GM19351 (cell line): ENCODE measurements at regions not wholly inside any gene's neighbourhood (a gene's known extent, or its start where the extent isn't known, plus 50 kb on each side); places are given as distances from the start of the nearest gene placed in this dataset.
"Not testable (repeated sequence)": the region's sequence is repeated elsewhere in the genome, so short reads cannot be mapped to it uniquely, and the experiment has no call there.

Source experiments
- ATAC-seq: cut with Tn5 transposase; IDR thresholded peaks from one replicate; pipeline ENCODE4 v1.9.1; 2021; ENCODE audit warnings: mild to moderate bottlenecking, moderate library complexity; ENCODE audit not compliant: unreplicated experiment

DNA sequence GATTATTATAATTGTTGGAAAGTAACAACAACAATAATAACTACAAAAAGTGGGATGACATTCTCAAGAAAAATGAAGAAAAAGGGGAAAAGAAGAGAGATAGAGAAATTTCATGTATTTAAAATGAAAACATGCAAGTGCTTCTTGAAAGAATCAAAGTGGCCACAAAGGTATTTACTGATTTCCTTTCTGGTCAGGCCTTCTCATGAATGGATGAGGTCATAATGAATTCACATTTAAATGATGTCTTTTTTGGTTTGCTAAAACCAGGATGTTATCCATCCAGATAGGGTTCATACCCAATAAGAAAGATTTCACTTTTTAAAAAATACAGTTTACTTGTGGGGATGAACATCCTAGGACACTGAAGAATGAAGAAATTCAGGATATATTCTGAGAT, 446.4 kb upstream of the PTGER4 start:
- ATAC-seq, result no peak

DNA sequence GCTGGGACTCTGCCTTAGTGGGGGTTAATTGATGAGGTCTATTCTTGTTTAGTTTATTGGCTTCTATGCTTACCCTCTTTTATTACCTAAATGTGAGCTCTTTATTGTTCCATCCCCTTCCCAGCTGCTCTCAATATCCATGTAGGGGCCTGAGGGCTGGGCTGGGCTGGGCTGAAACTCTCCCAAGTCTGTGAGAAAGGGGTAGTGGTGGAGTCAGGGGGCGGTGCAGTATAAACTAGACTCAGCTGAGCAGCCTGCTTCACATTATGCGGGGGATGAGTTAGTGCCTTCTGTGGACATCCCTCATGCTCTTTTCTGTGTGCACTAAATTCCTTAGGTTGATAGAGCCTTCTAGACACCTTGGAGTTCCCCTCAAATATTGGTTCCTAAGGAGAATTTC, 451.8 kb upstream of the PTGER4 start:
- no peak for ATAC-seq

DNA sequence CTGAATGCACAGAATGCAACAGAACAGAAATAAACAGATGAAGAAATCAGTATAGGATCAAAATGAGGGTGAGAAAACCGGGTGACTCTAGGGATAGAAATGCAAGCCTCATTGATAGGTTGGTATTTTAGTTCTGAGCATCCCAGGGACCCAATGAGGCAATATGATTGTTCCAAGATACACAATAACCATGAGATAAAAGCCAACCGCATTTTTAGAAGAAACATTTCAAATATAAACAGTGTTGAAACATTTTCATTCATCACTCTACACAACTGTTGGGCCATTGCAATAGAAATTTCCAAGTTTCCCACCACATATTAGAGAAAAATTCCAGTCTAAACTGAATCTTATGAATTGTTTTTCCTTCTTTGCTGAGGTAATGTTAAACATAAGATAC, 452.3 kb upstream of the PTGER4 start:
- ATAC-seq, result no peak

DNA sequence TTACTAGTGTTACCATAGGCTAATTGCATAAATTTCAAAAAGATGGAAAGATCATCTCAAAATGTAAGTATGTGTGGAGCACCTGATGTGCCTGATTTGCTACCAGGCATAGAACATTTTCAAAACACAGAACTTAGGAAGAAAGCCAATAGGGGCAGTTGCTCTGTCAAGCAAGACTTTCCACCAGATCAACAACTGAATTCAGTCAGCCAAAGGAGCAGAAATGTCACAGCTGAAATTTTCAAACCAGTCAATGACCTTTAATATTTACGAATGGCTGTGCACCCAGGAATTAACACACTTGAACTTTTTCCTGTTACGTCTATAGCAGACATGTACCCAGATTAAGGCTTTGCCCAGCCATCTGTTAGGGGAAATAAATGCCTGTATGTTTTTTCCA, 452.8 kb upstream of the PTGER4 start:
- no peak for ATAC-seq

DNA sequence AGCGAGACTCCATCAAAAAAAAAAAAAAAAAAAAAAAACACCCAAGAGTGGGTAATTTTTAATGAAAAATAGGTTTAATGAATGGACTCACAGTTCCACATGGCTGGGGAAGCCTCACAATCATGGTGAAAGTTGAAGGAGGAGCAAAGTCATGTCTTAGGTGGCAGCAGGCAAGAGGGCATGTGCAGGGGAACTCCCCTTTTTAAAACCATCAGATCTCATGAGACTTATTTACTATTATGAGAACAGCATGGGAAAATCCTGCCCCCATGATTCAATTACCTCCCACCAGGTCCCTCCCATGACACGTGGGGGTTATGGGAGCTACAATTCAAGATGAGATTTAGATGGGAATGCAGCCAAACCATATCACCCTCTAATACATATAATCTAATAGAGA, 454.6 kb upstream of the PTGER4 start:
- not testable (repeated sequence) for ATAC-seq

DNA sequence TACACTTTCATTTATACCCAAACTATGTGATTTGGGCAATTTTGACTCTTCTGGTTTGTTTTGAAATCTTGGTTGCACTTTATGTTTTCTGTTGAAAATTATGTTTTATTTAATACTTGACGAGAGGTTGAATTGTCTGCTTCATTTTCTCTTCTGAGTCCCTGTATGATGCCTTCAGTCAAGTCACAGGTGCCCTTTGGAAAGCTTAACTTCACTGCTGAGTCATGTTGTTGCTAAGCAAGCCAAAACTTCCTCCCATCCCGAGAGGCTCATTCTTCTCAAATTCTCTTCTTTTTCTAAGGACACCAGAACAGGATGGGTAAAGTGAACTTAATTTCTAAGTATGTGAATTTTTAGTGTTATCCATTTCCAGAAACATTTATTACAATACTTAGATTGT, 455.3 kb upstream of the PTGER4 start:
- ATAC-seq, result peak; percentile 23

DNA sequence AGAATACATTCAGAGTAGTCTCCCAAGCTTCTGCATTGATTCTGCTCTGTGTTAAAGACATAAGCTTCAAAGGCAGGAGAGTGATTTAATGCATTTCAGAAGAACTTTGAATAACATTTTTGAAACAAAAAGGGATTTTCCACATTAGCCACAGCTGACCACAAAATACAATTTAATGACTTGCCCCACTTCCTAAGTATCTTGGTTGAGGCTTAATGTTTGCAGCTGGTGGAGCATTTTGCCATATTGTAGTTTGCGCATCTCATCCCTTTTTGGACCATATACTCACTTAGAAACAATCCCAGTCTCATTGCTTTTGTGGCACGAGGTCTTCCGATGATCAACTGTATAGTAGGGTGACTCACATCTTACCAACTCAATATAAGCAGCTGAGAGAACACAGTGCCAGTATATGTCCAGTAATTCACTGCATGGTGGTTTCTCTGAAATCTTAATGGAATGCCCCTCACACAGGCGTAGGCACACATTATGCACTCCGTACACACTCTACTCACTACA, 455.8 kb upstream of the PTGER4 start:
- ATAC-seq, result peak; percentile 63

DNA sequence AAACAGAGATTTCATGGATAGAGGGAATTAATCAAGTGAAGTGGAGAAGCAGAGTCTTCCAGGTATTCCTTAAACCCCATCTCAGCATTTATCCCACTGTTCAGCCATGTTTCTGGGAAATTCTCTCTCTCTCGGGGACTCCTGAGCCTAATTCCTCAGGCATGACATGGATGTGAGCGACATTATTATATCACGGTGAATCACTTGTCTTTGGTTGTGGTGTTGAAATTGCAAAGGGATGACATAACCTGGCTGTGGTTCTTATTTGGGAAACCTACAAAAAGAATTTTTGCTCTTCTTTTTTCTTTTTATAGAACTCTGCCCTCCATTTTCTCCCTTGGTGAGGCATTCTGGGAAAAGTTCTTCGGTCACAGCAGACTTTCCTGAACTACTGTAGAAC, 457.9 kb upstream of the PTGER4 start:
- ATAC-seq, result no peak

DNA sequence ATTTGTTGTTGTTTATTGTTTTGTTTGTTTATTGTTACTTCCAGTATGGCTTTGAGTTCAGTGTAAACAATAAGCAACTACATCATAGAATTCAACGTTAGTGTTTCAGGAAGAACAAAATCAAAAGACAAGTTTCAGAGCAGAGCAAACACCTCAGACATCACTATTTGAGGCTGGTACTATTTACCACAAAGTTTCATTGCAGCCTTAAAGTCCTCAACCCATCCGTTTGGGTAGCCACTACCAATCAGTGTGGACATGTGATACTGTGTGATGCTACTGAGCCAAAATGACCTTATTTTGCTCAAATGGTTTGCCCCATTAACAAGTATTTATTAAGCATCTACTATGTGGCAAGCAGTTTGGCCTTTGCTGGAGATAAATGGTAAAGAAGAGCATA, 458.5 kb upstream of the PTGER4 start:
- no peak for ATAC-seq

DNA sequence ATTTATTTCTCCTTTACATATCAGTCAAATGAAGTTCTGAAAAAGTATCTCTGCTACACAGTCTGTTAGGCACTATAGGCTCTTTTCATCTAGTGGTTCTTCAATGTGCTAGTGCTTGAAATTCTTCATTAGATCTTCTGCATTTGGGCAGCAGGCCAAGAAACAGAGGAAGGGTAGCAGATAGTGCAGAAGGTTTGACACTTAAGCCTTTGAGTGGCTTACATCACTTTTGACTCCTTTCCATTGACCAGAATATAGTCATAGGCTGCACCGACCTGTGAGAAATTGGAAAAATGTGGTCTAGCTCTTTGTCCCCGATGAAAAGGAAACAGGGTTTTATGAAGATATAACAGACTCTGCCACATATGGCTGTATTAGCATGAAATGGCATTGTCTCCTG, 459.5 kb upstream of the PTGER4 start:
- ATAC-seq, result no peak

DNA sequence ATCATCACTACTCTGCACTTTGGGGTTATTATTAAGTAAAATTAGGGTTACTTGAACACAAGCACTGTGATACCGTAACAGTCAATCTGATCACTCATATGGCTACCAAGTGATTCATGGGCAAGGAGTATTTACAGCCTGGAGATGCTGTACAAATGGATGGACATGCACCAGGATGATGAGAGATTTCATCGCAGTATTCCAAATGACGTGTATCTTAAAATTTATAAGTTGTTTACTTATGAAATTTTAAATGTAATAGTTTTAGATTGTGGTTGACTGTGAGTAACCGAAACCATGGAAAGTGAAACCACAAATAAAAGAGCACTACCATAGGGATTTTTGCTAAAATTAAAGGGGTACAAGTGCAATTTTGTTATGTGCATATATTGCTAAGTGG, 462.2 kb upstream of the PTGER4 start:
- ATAC-seq, result no peak

DNA sequence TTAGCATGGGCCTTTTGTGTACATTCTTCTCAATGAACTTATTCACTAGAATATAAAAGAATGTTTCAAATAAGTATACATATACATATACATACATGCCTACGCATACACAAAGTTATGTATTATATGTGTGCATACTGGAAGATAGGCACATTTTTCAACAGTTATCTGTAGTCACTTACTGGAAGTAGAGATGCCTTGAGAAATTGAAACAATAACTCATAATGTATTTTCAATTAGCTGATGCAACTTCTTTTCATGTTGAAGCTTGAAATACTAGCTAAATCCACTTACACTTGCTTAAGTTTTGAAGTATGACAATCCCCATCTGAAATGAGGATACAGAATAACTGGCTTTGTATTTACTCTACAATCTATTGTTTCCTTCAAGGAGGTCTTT, 469.0 kb upstream of the PTGER4 start:
- ATAC-seq, result no peak

DNA sequence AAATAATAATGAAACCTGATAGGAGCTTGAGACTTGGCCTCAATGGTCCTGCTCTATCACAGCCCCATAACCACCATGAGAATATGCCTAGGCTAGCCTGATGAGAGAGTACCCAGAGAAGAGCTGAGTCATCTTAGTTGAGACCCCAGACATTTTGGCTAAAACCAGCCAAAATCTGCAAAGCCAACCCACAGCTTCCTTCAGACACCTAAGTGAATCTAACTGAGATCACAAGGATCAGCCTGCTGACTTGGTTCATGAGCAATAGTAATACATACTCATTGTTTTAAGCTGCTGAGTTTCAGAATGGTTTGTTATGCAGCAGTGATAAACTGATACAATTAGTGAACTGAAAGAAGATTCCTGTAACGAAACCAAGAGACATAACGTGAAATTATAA, 473.7 kb upstream of the PTGER4 start:
- no peak for ATAC-seq

DNA sequence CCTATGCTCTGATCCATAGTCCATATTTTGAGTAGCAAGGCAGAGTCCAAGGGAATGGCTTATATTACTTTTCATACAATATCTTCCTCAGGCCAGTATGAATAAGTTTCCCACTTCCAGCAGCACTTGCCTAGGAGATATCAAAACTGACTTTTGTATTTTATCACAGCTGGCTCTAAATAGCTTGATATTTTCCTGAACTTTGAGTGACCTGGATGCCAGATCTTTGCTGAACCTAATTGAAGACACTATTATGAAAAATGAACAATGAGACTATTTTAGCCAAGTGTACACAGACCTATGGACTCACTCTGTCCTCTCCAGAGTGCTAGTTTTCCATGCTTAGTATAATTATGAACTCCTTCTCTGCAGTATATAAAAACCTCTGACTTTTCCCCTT, 475.6 kb upstream of the PTGER4 start:
- no peak for ATAC-seq

DNA sequence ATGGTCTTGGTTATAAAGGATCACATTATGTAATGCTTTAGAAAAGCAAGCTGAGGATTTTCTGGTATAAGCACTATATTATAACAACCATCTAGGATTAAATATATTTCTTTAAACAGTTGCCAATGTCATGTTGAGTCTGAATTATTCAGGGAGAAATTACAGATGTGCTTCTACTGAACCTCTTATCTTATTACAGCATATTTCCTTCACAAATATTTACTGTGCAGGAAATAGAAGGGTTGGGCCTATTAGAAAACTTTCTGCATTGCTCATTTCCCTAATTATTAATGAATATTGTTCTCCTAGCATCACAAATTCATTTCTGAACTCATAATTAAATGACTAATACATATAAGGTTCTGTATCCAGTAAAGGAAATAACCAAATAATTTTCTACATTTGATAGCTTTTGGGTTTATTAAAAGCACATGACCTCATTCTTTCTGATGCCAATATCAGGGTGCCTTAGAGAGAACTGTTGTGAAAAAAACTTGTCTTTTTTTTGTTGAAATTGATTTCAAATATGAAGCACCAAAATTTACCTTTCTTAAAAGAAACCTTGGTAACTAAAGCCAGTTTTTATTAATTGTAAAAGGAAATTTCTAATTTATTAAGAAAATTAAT, 476.8 kb upstream of the PTGER4 start:
- no peak for ATAC-seq

DNA sequence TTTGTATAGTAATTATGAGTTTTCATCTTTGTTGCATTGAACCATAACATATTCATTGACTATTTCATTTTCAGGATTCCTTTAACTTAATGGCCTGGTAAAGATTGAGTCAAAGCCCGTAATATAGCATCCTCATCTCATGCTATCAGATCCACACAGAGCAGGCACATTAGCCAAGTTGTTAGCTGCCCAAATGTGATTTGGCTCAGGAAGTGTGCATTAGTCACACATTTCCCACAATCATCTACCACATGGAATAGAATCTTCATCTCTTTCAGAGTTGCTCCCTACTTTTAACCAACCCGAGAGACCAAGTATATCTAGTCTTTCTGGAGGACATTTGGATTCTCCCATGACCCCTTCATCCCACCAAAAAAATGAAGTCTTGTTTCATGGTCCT, 481.0 kb upstream of the PTGER4 start:
- ATAC-seq, result no peak

DNA sequence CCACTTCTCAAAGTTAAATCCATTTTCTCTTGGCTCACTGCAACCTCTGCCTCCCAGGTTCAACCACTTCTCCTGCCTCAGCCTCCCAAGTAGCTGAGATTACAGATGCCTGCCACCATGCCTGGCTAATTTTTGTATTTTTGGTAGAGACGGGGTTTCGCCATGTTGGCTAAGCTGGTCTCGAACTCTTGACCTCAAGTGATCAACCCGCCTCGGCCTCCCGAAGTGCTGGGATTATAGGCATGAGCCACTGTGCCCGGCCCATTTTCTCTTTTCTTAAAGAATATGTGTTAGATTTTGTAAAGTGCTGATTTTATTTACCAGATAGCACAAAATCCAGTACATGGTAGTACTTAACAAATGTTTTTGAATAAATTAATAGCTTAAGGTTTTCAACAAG, 484.1 kb upstream of the PTGER4 start:
- not testable (repeated sequence) for ATAC-seq

DNA sequence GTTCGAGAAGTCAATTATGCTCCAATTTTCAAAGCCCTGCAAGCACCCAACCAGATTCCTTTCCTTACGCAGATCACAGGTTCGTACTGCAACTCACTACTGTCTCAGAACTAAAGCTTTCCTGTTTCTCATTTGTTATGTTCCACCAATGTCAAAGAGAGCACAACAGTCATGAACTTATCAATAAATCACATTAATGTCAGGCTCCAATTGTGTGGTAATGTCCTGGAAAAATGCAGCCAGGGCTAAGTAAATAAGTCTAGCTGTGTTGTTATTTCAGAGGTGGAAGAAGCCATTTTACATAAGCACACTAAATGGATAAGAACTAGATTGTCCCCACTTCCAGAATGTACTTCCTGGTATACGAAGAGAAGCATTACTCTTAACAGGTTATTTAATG, 488.6 kb upstream of the PTGER4 start:
- ATAC-seq, result no peak

DNA sequence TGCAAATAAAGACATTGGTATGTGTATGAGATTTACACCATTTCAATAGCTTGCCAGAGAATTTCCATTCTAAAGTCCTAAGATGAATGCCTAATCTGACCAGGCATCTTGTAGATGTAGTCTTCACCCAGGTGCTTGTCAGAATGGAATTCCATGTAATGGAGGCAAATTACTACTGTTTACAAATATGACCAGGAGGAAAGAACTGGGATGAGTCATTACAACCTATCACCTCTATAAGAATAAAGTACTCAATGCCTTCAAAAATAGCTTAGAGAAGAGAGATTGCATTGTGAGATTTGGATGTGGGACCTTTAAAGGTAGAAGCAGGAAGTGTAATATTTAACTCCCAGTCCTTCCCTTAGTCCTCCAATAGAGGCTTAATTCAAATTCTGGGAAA, 507.0 kb upstream of the PTGER4 start:
- ATAC-seq, result no peak

DNA sequence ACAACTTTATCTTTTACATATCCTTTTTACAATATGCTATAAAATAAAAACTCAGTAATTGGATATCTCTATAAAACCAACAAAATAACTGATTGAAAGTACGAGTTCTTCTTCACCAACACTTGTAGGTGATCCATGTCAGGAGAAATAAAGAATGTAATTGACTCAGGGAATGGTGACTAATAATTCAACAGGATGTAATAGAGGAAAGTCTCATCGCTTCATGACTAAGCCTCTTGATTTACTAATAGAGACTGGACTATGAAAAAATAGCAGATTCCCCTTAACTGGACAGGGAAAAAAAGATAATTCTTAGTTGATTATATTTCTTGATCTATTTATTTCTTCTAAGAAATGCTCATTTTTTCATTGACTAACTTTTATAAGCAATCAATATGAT, 507.7 kb upstream of the PTGER4 start:
- ATAC-seq, result no peak

DNA sequence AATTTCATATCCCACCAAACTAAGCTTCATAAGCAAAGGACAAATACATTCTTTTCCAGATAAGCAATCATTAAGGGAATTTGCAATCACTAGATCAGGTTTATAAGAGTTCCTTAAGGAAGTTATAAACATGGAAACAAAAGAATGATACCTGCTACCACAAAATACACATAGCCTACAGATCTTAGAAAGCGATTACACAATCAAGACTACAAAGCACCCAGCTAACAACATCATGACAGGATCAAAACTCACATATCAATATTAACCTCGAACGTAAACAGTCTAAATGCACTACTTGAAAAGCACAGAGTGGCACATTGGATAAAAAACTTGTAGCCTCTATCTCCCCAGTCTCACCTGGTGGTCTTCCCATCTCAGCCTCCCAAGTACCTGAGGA, 512.4 kb upstream of the PTGER4 start:
- ATAC-seq, result no peak

DNA sequence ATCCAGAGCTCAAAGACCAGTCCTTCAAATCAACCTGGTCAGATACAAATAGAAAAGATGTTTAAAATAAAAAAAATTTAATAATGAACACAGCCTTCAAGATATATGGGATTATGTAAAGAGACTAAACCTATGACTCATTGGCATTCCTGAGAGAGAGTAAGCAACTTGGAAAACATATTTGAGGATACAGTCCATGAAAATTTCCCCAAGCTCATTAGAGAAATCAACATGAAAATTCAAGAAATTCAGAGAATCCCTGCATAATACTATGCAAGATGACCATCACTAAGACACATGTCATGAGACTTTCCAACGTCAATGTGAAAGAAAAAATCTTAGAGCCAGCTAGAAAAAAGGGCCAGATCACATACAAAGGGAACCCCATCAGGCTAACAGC, 512.9 kb upstream of the PTGER4 start:
- ATAC-seq, result no peak
